ENCODE measurements at regions not wholly inside any gene's neighbourhood (a gene's known extent, or its start where the extent isn't known, plus 50 kb on each side); places are given as distances from the start of the nearest gene placed in this dataset.

DNA sequence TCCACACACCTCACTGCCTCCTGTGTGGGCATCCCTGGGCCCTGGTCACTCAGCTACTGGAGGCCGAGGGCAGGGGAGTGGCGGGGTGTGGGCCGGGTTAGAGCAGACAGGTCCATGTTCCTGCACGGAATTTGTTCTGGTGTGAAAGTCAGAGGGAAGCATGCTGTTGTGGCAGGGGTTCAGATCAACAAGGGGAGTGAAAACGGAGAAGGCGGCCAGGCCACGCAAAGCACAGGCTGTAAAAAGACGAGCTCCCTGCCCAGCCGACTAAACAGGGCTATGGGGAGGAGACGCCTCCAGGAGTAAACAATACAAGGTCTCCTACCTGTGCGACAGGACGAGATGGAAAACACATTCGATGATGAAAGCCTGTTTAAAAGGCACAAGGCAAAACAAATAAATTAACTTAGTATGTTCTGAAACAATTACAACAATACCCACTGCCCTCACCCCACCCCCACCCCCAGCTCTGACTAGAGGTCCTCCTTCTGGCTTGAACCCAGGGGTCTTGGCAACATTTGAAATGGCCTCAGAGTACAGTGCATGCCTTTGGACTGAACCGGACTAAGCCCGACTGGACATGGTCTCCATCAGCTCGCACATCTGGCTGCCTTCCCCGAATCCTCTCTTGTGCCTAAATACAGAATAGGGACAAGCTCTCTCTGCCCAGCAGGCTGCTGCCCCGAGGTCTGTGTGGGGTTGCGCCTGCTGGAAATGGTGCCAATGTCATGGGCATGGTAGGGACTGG is 274.9 kb upstream of the DIO3 start:
- no peaks in the 10 kb centered on the region for H3K36me3 ChIP-seq (ENCODE audit: insufficient read depth, low read length)
- H3K9me2 ChIP-seq (ENCODE audit: insufficient read depth, low read length), result no peaks in the 10 kb centered on the region
- H3F3A ChIP-seq (ENCODE audit: insufficient read depth, low read length, poor library complexity, severe bottlenecking), result no peaks in the 10 kb centered on the region
- H3K9me3 ChIP-seq (ENCODE audit: low read length), result no peaks in the 10 kb centered on the region
- no peak overlapping the region for H3K4me2 ChIP-seq (ENCODE audit: low read length)
- no peaks in the 10 kb centered on the region for H4K20me1 ChIP-seq (ENCODE audit: insufficient read depth)
- no peaks in the 10 kb centered on the region for H3K27me3 ChIP-seq (ENCODE audit: insufficient read depth, low read depth, low read length)
- H3K79me2 ChIP-seq (replicated peaks; ENCODE audit: insufficient read depth, low read length), result no peaks in the 10 kb centered on the region
- H3K27ac ChIP-seq (ENCODE audit: low read length), result no peak overlapping the region
- no peak overlapping the region for H3K9ac ChIP-seq (ENCODE audit: low read length)
- no peak overlapping the region for H2AFZ ChIP-seq (ENCODE audit: low read depth, low read length)
- H3K4me3 ChIP-seq (ENCODE audit: low read length), result no peak overlapping the region
- TF ChIP-seq SMC3 (conservative IDR thresholded peaks at IDR 0.05; ENCODE audit: poor library complexity) (no peak), EZH2 (IDR thresholded peaks at IDR 0.05; ENCODE audit: borderline replicate concordance, insufficient read depth, low read length, poor library complexity, severe bottlenecking) (no peak), EP300 (conservative IDR thresholded peaks at IDR 0.05; ENCODE audit: poor library complexity, severe bottlenecking) (no peak), RAD21 (conservative IDR thresholded peaks at IDR 0.05) (no peak), POLR2AphosphoS5 (IDR thresholded peaks at IDR 0.05) (no peak), MXI1 (conservative IDR thresholded peaks at IDR 0.05; ENCODE audit: poor library complexity, severe bottlenecking) (no peak), TAF1 (IDR thresholded peaks at IDR 0.05; ENCODE audit: low read depth) (no peak)
- TF ChIP-seq, protein P1, sequence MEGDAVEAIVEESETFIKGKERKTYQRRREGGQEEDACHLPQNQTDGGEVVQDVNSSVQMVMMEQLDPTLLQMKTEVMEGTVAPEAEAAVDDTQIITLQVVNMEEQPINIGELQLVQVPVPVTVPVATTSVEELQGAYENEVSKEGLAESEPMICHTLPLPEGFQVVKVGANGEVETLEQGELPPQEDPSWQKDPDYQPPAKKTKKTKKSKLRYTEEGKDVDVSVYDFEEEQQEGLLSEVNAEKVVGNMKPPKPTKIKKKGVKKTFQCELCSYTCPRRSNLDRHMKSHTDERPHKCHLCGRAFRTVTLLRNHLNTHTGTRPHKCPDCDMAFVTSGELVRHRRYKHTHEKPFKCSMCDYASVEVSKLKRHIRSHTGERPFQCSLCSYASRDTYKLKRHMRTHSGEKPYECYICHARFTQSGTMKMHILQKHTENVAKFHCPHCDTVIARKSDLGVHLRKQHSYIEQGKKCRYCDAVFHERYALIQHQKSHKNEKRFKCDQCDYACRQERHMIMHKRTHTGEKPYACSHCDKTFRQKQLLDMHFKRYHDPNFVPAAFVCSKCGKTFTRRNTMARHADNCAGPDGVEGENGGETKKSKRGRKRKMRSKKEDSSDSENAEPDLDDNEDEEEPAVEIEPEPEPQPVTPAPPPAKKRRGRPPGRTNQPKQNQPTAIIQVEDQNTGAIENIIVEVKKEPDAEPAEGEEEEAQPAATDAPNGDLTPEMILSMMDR (IDR thresholded peaks at IDR 0.05; ENCODE audit: poor library complexity, severe bottlenecking), result no peak
- TF ChIP-seq, protein P2, sequence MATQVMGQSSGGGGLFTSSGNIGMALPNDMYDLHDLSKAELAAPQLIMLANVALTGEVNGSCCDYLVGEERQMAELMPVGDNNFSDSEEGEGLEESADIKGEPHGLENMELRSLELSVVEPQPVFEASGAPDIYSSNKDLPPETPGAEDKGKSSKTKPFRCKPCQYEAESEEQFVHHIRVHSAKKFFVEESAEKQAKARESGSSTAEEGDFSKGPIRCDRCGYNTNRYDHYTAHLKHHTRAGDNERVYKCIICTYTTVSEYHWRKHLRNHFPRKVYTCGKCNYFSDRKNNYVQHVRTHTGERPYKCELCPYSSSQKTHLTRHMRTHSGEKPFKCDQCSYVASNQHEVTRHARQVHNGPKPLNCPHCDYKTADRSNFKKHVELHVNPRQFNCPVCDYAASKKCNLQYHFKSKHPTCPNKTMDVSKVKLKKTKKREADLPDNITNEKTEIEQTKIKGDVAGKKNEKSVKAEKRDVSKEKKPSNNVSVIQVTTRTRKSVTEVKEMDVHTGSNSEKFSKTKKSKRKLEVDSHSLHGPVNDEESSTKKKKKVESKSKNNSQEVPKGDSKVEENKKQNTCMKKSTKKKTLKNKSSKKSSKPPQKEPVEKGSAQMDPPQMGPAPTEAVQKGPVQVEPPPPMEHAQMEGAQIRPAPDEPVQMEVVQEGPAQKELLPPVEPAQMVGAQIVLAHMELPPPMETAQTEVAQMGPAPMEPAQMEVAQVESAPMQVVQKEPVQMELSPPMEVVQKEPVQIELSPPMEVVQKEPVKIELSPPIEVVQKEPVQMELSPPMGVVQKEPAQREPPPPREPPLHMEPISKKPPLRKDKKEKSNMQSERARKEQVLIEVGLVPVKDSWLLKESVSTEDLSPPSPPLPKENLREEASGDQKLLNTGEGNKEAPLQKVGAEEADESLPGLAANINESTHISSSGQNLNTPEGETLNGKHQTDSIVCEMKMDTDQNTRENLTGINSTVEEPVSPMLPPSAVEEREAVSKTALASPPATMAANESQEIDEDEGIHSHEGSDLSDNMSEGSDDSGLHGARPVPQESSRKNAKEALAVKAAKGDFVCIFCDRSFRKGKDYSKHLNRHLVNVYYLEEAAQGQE (IDR thresholded peaks at IDR 0.05; ENCODE audit: borderline replicate concordance), result no peak

DNA sequence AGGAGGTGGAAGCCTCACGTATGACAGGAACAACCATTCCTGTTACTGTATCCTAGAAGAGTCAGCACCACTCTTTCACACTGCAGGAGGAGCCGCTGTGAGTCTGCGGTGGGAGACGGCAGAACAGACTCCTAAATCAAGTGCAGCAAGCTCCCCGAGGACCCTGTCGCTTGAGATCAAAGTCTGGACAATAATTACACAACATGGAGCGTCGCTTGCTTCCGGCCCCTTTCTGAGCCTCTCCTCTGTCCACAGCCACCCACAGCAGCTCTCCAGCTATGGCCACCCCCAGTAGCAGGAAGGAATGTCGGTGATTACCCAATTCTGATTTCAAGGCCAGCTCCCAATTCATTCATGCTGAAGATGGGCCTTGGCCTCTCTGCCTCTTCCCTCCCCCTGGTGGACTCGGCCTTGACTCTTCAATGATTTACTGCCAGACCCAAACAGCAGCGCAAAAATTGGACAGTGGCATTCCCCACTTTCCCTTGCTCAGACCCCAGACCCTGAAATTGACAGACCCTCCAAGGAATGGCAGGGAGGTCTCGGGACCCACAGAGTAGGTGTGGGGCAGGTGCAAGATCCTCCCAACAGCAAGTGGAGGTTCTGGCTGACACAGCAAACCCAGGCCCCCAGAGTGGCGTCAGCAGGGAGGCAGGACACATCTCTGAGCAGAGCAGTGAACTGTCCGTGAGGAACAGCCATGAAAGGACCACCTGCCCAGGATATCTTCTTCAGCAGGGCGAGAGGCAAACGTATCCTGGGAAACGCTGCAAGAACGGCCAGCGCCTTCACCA is 272.7 kb upstream of the DIO3 start:
- TF ChIP-seq EP300 (conservative IDR thresholded peaks at IDR 0.05; ENCODE audit: poor library complexity, severe bottlenecking) (no peak), RAD21 (conservative IDR thresholded peaks at IDR 0.05) (no peak), EZH2 (IDR thresholded peaks at IDR 0.05; ENCODE audit: borderline replicate concordance, insufficient read depth, low read length, poor library complexity, severe bottlenecking) (no peak), TAF1 (IDR thresholded peaks at IDR 0.05; ENCODE audit: low read depth) (no peak), MXI1 (conservative IDR thresholded peaks at IDR 0.05; ENCODE audit: poor library complexity, severe bottlenecking) (no peak), POLR2AphosphoS5 (IDR thresholded peaks at IDR 0.05) (no peak), SMC3 (conservative IDR thresholded peaks at IDR 0.05; ENCODE audit: poor library complexity) (no peak)
- TF ChIP-seq, protein P2 (IDR thresholded peaks at IDR 0.05; ENCODE audit: borderline replicate concordance), result no peak

More for the DNA sequence above, 272.7 kb upstream of the DIO3 start:
- no peaks in the 10 kb centered on the region for H3K9me3 ChIP-seq (ENCODE audit: low read length)
- H4K20me1 ChIP-seq (ENCODE audit: insufficient read depth), result no peaks in the 10 kb centered on the region
- H3K4me3 ChIP-seq (ENCODE audit: low read length), result no peak overlapping the region
- H3K4me2 ChIP-seq (ENCODE audit: low read length), result no peak overlapping the region
- no peaks in the 10 kb centered on the region for H3K9me2 ChIP-seq (ENCODE audit: insufficient read depth, low read length)
- H3K27me3 ChIP-seq (ENCODE audit: insufficient read depth, low read depth, low read length), result no peaks in the 10 kb centered on the region
- H2AFZ ChIP-seq (ENCODE audit: low read depth, low read length), result no peak overlapping the region
- no peaks in the 10 kb centered on the region for H3F3A ChIP-seq (ENCODE audit: insufficient read depth, low read length, poor library complexity, severe bottlenecking)
- H3K9ac ChIP-seq (ENCODE audit: low read length), result no peak overlapping the region
- peak overlapping the region; percentile 72 for H3K27ac ChIP-seq (ENCODE audit: low read length)
- H3K36me3 ChIP-seq (ENCODE audit: insufficient read depth, low read length), result no peaks in the 10 kb centered on the region
- H3K79me2 ChIP-seq (replicated peaks; ENCODE audit: insufficient read depth, low read length), result no peaks in the 10 kb centered on the region

Measured in neural cell (in vitro differentiated cells).